Fibroblast of lung (primary cell): ENCODE measurements at regions not wholly inside any gene's neighbourhood (a gene's known extent, or its start where the extent isn't known, plus 50 kb on each side); places are given as distances from the start of the nearest gene placed in this dataset.

Experiments
- CTCF ChIP-seq, 2 donors: IDR thresholded peaks in 1 of 2; conservative IDR thresholded peaks in 1 of 2; 1 replicate in 1 of 2; 2 replicates in 1 of 2; pipeline ENCODE4 v1.5.1; 2011 to 2012; ENCODE audit warnings: low read length in 2 of 2, control low read depth in 1 of 2, inconsistent platforms in 1 of 2, low read depth in 1 of 2, mild to moderate bottlenecking in 1 of 2
- EZH2 ChIP-seq: IDR thresholded peaks from 2 replicates; pipeline ENCODE4 v1.5.1; 2012; ENCODE audit warnings: low read length, control low read depth, mild to moderate bottlenecking; ENCODE audit errors: missing control alignments

GRCh38 chr9:85168412-85168811, 498.9 kb downstream of the NTRK2 start:
- TF ChIP-seq CTCF (conservative IDR thresholded peaks at IDR 0.05 in 1 of 2, IDR thresholded peaks at IDR 0.05 in 1 of 2; ENCODE audit: low read depth in 1 of 2, low read length in 2 of 2) (no peak), EZH2 (no peak)
